PC-3 (cell line): ENCODE measurements at regions not wholly inside any gene's neighbourhood (a gene's known extent, or its start where the extent isn't known, plus 50 kb on each side); places are given as distances from the start of the nearest gene placed in this dataset.

ENCODE experiments used
- EZH2phosphoT487 ChIP-seq: fragments of 300-600 bp; sonication (generic); IDR thresholded peaks from 2 replicates; pipeline ENCODE4 v1.6.1; 2018; ENCODE audit warnings: mild to moderate bottlenecking, antibody characterized with exemption, low read length, borderline replicate concordance
- TF ChIP-seq, protein P1 (sequence below): fragments of 300-600 bp; sonication (generic); conservative IDR thresholded peaks from 2 replicates; pipeline ENCODE4 v1.5.1; 2017; ENCODE audit warnings: antibody characterized with exemption, low read depth, mild to moderate bottlenecking, low read length

DNA sequence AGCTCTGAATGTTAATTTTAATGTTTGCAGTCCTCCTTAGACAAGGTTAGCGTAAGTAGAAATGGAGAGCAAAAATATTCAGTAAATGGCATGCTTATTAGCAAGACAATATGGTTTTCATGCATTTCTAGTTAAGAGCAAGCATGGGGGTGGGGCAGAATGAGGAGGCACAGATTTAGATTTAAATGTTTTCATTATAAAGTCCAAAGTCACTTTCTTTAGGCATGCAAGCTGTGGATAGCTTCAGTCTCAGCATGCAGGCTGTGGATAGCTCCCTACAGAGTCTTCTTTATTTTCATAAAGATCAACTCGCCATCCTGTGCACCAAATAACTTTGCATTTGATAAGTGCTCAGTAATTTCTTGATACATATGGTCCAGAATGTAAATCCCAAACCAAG is 1294.5 kb upstream of the ADGRL2 start:
- TF ChIP-seq EZH2phosphoT487, result no peak
- TF ChIP-seq, protein P1, sequence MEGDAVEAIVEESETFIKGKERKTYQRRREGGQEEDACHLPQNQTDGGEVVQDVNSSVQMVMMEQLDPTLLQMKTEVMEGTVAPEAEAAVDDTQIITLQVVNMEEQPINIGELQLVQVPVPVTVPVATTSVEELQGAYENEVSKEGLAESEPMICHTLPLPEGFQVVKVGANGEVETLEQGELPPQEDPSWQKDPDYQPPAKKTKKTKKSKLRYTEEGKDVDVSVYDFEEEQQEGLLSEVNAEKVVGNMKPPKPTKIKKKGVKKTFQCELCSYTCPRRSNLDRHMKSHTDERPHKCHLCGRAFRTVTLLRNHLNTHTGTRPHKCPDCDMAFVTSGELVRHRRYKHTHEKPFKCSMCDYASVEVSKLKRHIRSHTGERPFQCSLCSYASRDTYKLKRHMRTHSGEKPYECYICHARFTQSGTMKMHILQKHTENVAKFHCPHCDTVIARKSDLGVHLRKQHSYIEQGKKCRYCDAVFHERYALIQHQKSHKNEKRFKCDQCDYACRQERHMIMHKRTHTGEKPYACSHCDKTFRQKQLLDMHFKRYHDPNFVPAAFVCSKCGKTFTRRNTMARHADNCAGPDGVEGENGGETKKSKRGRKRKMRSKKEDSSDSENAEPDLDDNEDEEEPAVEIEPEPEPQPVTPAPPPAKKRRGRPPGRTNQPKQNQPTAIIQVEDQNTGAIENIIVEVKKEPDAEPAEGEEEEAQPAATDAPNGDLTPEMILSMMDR, result no peak
